T-helper 9 cell (primary cell): ENCODE measurements at regions not wholly inside any gene's neighbourhood (a gene's known extent, or its start where the extent isn't known, plus 50 kb on each side); places are given as distances from the start of the nearest gene placed in this dataset.
"Not testable (repeated sequence)": the region's sequence is repeated elsewhere in the genome, so short reads cannot be mapped to it uniquely, and the experiment has no call there.

Experiments
- DNase-seq: peaks from one replicate; pipeline ENCODE4 v3.0.0-alpha.2; 2020

DNA sequence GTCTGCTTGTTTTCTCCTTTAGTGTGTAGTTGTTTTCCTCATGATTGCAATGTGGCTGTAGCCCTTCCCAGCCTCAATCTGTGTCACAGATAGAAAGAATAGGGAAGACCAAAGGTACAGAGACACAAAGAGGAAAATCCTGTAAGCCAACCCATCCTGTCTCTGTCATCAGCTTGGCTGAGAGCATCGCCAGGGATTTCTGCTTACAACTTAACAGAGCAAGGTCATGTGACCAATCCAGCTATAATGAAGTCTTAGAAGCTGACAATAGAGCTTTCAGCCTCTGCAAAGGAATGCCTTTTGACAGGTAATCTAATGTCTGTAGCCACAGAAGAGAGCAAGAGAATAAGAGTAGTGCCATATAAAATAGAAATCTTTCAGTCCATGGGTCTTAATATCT is 1598.0 kb upstream of the AGA start:
- no peak for DNase-seq

DNA sequence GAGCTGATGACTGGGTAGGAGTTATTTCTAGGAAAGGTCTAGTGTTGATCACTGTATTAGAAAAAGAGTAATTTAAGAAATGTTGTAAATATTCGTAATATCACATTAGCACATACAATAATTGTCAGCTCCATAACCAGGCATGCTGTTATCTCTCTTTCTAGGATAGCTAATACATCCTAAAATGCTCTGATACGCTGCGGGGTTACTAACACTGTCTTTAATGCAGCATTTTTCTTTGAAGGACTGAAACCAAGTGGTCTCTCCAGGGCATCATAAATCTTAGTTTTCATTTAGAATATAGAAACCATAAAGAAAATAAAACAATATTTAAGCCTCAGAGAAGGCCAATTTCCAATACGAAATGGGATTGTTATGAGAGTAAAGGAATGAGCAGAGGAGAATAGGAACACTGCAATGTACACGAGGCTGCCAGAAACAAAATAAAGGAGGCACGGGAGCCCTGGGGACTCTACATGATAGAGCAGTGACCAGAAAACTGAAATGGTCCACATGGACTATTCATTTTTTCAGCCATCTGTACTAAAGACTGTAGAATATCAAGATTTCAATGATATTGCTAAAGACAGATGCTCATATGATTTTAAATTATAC is 1606.7 kb upstream of the AGA start:
- DNase-seq, result no peak

GRCh38 chr4:179051206-179051605 is 1609.0 kb upstream of the AGA start:
- DNase-seq, result no peak

- no peak for DNase-seq
Measured at GRCh38 chr4:179059396-179059795, 1617.2 kb upstream of the AGA start.

- DNase-seq, result not testable (repeated sequence)
Measured at GRCh38 chr4:179066254-179066653, 1624.0 kb upstream of the AGA start.

- DNase-seq, result no peak
Measured at GRCh38 chr4:179071131-179071530, 1628.9 kb upstream of the AGA start.

- no peak for DNase-seq
Measured at GRCh38 chr4:179076865-179077264, 1634.6 kb upstream of the AGA start.

DNA sequence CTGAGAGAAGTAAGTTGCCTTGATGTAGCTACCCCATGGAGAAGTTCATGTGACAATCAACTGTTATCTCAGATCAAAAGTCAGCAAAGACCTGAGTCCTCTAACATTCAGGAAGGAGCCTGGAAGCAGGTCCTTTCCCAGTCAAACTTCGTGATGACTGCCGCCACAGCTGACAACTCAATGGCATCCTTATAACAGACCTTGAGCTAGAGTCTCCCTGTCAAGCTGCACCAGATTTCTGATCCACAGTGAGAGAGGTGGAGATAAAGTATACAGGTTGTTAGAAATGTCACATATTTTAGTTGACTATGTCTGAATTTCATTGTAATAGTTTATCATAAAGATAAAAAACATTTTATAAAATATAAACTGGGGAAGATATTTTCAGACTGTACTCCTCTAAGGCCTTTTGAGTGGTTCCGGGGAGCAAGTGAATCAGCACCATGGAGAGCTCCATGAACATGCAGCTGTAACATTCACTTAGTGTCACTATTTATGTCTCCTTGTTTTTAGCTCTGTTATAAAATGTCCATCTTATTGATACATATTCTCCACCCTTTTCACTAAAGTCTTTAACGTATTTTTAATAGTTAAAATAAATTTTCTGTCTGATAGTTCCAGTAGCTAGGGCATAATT is 1653.5 kb upstream of the AGA start:
- no peak for DNase-seq

GRCh38 chr4:179097741-179098140 is 1655.5 kb upstream of the AGA start:
- no peak for DNase-seq

GRCh38 chr4:179110356-179110755 is 1668.1 kb upstream of the AGA start:
- DNase-seq, result no peak

GRCh38 chr4:179110816-179111215 is 1668.6 kb upstream of the AGA start:
- no peak for DNase-seq

DNA sequence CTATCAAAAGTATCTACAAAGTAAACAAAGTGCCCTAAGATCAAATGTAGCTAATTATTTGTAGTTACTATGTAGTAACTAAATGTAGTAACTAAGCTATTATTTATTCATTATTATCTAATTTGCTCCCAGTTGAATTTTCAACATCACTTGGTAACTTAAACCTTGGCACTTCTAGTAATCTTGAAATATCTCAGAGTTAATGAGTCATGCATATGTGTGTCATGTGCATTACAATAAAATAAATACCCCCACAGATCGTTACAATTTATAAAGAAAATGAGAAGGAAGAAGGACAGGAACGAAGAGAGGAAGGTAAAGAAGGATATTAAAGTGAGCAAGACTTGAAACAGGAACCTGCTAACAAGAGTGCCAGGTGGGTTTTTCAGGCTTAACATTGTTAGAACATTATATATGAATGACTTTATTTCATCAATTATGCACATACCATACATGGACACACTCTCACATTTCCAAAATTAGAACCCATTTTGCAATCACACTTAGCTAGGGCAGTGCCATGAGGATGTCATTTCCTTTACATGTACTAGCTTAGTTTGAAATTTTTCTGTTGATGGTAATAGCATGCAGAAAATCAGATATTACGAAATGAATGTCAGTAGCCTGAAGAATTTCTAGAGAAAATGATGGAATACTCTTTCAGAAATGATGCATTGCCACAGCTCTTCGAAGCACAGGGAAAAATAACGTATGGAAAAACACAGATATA is 1670.4 kb upstream of the AGA start:
- DNase-seq, result no peak

GRCh38 chr4:179114615-179115014 is 1672.4 kb upstream of the AGA start:
- no peak for DNase-seq

GRCh38 chr4:179116011-179116410 is 1673.8 kb upstream of the AGA start:
- DNase-seq, result no peak

- DNase-seq, result no peak
Measured at GRCh38 chr4:179116581-179116980, 1674.3 kb upstream of the AGA start.

DNA sequence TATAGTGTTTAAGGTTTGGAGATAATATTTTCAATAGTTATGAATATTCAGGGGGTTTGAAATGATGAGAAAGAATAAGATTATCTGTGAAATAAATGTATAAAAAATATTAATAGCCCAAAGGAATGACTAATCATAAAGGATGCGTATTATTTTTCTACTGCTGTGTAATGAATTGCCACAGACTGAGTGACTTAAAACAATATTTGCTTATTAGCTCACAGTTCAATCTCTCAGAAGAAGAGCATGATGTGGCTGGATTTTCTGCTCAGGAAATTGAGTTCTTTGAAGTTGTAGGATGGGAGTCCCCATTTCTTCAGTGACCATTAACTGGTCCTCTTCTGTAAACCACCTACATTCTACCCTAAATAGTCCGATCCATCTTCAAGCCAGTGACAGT is 1680.8 kb upstream of the AGA start:
- no peak for DNase-seq

DNA sequence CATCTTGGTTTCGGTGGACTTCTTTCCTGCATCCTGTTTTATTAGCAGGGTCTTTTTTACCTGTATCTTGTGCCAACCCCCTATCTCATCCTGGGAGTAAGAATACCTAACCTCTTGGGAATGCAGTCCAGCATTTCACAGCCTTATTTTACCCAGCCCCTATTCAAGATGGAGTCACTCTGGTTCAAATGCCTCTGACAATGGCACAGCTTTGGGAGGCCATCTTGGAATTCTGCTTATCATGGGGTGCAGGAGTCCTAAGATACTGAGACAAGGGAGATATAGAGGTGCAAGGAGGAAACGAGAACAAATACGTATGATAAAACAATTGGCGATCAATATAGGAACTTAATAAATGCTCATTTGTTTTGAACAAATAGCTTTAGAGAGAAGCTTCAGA is 1682.2 kb upstream of the AGA start:
- DNase-seq, result no peak

GRCh38 chr4:179124957-179125356 is 1682.7 kb upstream of the AGA start:
- no peak for DNase-seq

DNA sequence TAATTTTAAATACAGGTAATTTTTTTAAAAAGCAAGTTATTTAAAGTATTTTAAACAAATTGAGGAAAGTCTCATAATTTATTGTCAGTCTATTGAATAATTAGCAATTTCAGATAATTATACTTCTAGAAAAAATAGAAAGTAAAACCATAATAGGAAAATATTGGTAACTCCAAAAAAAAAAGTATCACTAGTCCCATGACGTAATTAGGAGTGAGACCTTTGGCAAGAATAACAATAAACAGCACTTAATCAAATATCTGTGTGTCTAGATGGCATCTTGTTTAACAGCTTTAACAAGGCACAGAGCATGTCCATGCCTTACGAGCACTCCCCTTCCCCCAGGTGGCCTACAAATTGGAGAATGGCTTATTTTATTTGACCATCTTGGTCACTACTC is 1683.6 kb upstream of the AGA start:
- no peak for DNase-seq

DNA sequence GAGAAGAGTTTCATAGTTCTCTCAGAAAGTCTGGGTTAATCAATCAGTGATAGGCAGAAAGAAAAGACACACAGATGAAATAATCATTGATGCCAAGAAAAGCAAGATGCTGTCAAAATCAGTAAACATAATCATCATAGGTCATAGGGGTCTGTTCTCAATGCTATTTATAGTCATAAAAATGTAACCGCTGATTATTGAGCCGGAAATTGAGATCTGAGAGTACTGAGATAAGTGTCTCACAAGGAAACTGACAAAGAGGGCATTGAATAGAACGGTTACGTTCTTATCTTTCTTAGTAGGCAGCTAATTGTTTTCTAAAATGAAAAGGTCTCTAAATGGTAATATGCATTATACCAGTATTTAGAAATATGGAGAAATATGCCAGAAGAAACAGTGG is 1686.1 kb upstream of the AGA start:
- DNase-seq, result no peak

- no peak for DNase-seq
Measured at GRCh38 chr4:179130122-179130714, 1688.0 kb upstream of the AGA start.

- no peak for DNase-seq
Measured at GRCh38 chr4:179145746-179146525, 1703.7 kb upstream of the AGA start.

- DNase-seq, result no peak
Measured at GRCh38 chr4:179151770-179152169, 1709.5 kb upstream of the AGA start.
